Tibial nerve (tissue), 4 donors: ENCODE measurements at regions not wholly inside any gene's neighbourhood (a gene's known extent, or its start where the extent isn't known, plus 50 kb on each side); places are given as distances from the start of the nearest gene placed in this dataset.

Source experiments
- DNase-seq, 2 donors: peaks; one replicate each; pipeline ENCODE4 v3.0.0-alpha.2; 2019; ENCODE audit warnings: low spot score in 2 of 2
- H3K27ac ChIP-seq, 4 donors: fragments of 200-600 bp; sonication (generic) in 3 of 4; one replicate each; pipeline ENCODE4 v1.5.1; 2017 to 2019; ENCODE audit warnings: mild to moderate bottlenecking in 1 of 4
- H3K27me3 ChIP-seq, 2 donors: fragments of 200-600 bp; sonication (generic) in 1 of 2; one replicate each; pipeline versions ENCODE4 v1.5.1 to v1.6.0; 2017 to 2019
- H3K36me3 ChIP-seq, 3 donors: fragments of 200-600 bp; sonication (generic); one replicate each; pipeline ENCODE4 v1.5.1; 2018 to 2019
- H3K4me1 ChIP-seq, 4 donors: fragments of 200-600 bp; sonication (generic) in 3 of 4; one replicate each; pipeline ENCODE4 v1.5.1; 2017 to 2019
- H3K4me3 ChIP-seq, 4 donors: fragments of 200-600 bp; sonication (generic) in 3 of 4; one replicate each; pipeline ENCODE4 v1.5.1; 2017 to 2019; ENCODE audit warnings: mild to moderate bottlenecking in 1 of 4, moderate library complexity in 1 of 4
- H3K9me3 ChIP-seq, 4 donors: fragments of 200-600 bp; sonication (generic) in 3 of 4; one replicate each; pipeline ENCODE4 v1.5.1; 2017 to 2019
- EP300 ChIP-seq, 2 donors: sonication (generic); formaldehyde crosslinking; IDR thresholded peaks; one replicate each; pipeline ENCODE4 v1.6.1; 2017; ENCODE audit warnings: antibody characterized with exemption in 2 of 2, mild to moderate bottlenecking in 1 of 2
- POLR2A ChIP-seq, 2 donors: fragments of 450-650 bp; IDR thresholded peaks; one replicate each; pipeline ENCODE4 v1.6.1; 2017; ENCODE audit warnings: antibody characterized with exemption in 2 of 2, mild to moderate bottlenecking in 2 of 2, moderate library complexity in 2 of 2
- WGBS, 2 donors: methylation state at CpG; one replicate each; pipeline ENCODE4 v1.1.5; 2018; 5-methylcytosine and 5-hydroxymethylcytosine counted together
- TF ChIP-seq, protein P1 (sequence below), 5 experiments: fragments of 200-600 bp in 3 of 5; fragments of 450-650 bp in 2 of 5; sonication (generic) in 3 of 5; IDR thresholded peaks; one replicate each; pipeline ENCODE4 v1.5.1; 2016 to 2019; ENCODE audit warnings: antibody characterized with exemption in 5 of 5, mild to moderate bottlenecking in 3 of 5, moderate library complexity in 2 of 5

DNA sequence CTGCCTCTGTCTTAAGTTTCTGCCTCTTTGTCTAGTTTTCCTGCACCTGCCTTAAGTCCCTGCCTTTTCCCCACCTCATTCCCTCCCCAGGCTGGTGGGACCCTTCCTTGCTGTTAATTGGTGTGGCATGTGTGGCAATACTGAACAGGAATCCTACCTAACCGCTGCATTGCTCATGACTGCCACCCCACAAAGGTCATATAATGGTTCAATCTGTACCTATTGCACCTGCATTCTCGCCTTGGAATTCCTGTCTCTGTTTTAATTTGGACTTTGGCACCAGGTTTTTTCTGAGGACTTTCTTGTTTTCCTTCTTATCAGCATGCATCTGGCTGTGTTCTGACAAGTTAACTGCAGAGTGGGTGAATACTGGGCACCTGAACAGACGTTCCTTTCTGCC, 966.2 kb upstream of the TMEM132C start:
- DNase-seq: no peak
- no peaks in the 10 kb centered on the region for H3K36me3 ChIP-seq
- no peak overlapping the region for H3K27ac ChIP-seq
- peaks cover 0 to 5% (median 0%) of the 10 kb centered on the region in 4 donors for H3K9me3 ChIP-seq
- no peaks in the 10 kb centered on the region for H3K27me3 ChIP-seq
- no peak overlapping the region for H3K4me3 ChIP-seq
- no peaks in the 10 kb centered on the region for H3K4me1 ChIP-seq
- WGBS, 2 donors: 76 to 77% methylated on average over 3 of the region's 3 CpGs
- TF ChIP-seq POLR2A (IDR thresholded peaks at IDR 0.05): no peak
- no peak for TF ChIP-seq EP300 (IDR thresholded peaks at IDR 0.05)
- TF ChIP-seq, protein P1, sequence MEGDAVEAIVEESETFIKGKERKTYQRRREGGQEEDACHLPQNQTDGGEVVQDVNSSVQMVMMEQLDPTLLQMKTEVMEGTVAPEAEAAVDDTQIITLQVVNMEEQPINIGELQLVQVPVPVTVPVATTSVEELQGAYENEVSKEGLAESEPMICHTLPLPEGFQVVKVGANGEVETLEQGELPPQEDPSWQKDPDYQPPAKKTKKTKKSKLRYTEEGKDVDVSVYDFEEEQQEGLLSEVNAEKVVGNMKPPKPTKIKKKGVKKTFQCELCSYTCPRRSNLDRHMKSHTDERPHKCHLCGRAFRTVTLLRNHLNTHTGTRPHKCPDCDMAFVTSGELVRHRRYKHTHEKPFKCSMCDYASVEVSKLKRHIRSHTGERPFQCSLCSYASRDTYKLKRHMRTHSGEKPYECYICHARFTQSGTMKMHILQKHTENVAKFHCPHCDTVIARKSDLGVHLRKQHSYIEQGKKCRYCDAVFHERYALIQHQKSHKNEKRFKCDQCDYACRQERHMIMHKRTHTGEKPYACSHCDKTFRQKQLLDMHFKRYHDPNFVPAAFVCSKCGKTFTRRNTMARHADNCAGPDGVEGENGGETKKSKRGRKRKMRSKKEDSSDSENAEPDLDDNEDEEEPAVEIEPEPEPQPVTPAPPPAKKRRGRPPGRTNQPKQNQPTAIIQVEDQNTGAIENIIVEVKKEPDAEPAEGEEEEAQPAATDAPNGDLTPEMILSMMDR (IDR thresholded peaks at IDR 0.05): no peak

GRCh38 chr12:127301876-127302275, 965.1 kb upstream of the TMEM132C start:
- H3K9me3 ChIP-seq: peaks cover 0 to 5% (median 0%) of the 10 kb centered on the region in 4 donors
- 86 to 87% methylated on average over 1 of the region's 1 CpG for WGBS, 2 donors
- no peaks in the 10 kb centered on the region for H3K27me3 ChIP-seq
- no peak for DNase-seq
- no peak for TF ChIP-seq POLR2A (IDR thresholded peaks at IDR 0.05)
- no peak for TF ChIP-seq EP300 (IDR thresholded peaks at IDR 0.05)
- TF ChIP-seq, protein P1 (IDR thresholded peaks at IDR 0.05): no peak
- H3K27ac ChIP-seq: no peak overlapping the region
- H3K4me1 ChIP-seq: no peaks in the 10 kb centered on the region
- no peak overlapping the region for H3K4me3 ChIP-seq
- H3K36me3 ChIP-seq: no peaks in the 10 kb centered on the region

GRCh38 chr12:127304751-127305725, 961.9 kb upstream of the TMEM132C start:
- Histone ChIP-seq H3K9me3 (peaks cover 0 to under 1% (median 0%) of the 10 kb centered on the region in 4 donors), H3K36me3 (no peaks in the 10 kb centered on the region), H3K27me3 (no peaks in the 10 kb centered on the region), H3K4me1 (no peaks in the 10 kb centered on the region), H3K4me3 (no peak overlapping the region), H3K27ac (no peak overlapping the region)
- TF ChIP-seq, protein P1 (IDR thresholded peaks at IDR 0.05): no peak
- TF ChIP-seq EP300 (IDR thresholded peaks at IDR 0.05) (no peak), POLR2A (IDR thresholded peaks at IDR 0.05) (no peak)
- DNase-seq: no peak
- WGBS, 2 donors: 87 to 90% methylated on average over 8 of the region's 8 CpGs

DNA sequence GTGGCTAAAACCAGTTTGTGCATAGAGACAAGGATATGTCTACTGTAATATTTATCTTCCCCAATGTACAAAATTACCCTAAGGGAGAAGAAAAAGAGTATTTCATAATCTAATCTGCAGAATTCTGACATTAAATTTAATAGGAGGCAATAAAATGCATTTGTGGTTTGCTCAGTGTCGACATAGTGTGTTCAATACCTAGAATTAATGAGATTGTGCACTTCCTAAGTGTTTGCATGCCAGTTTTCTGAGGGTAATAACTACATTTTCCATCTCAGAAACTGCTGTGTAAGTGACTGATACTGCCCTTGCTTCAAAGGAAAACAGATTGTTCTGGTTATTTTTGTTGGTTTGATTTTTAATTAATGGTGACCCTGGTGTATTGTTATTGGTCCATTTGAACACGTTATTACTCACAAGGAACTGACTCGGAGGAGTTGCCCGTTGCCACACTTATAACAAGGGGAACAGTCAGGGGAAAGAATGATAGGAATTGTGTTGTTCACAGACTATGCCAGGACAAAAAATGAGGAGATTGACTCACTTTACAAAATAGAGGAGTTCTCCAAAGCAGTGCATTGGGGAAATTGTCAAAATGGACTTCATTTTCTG, 960.3 kb upstream of the TMEM132C start:
- Histone ChIP-seq H3K9me3 (no peaks in the 10 kb centered on the region), H3K27me3 (no peaks in the 10 kb centered on the region), H3K4me1 (no peaks in the 10 kb centered on the region), H3K4me3 (no peak overlapping the region), H3K27ac (no peak overlapping the region), H3K36me3 (no peaks in the 10 kb centered on the region)
- TF ChIP-seq EP300 (IDR thresholded peaks at IDR 0.05) (no peak), POLR2A (IDR thresholded peaks at IDR 0.05) (no peak)
- TF ChIP-seq, protein P1 (IDR thresholded peaks at IDR 0.05): no peak
- 34 to 35% methylated on average over 4 of the region's 4 CpGs for WGBS, 2 donors
- no peak for DNase-seq

DNA sequence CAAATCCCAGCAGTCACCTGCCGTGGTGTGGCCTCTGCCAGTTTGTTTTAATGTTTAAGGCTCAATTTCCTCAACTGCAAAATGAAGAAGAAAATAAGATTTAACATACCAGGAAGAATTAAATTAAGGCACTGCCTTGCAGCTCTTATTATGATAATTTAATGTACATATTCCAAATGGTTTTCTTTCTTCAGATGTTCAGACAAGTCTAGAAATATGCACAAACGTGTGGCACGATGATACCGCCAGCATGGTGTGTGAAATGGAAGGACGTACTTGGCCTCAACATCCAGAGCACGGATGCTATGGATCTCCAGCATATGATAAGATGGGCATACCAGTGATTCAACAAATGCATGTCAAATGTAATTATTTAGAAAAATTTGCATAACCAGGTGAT, 959.4 kb upstream of the TMEM132C start:
- Histone ChIP-seq H3K4me3 (no peak overlapping the region), H3K27me3 (no peaks in the 10 kb centered on the region), H3K36me3 (no peaks in the 10 kb centered on the region), H3K9me3 (no peaks in the 10 kb centered on the region), H3K4me1 (no peaks in the 10 kb centered on the region), H3K27ac (no peak overlapping the region)
- no peak for DNase-seq
- TF ChIP-seq POLR2A (IDR thresholded peaks at IDR 0.05) (no peak), EP300 (IDR thresholded peaks at IDR 0.05) (no peak)
- TF ChIP-seq, protein P1 (IDR thresholded peaks at IDR 0.05): no peak
- 89 to 91% methylated on average over 6 of the region's 6 CpGs for WGBS, 2 donors
